CD14-positive monocyte (primary cell): ENCODE measurements at regions not wholly inside any gene's neighbourhood (a gene's known extent, or its start where the extent isn't known, plus 50 kb on each side); places are given as distances from the start of the nearest gene placed in this dataset.

Experiments
- DNase-seq, 3 donors: peaks; one replicate each; pipeline ENCODE4 v3.0.0-alpha.2; 2011 to 2022
- H2AFZ ChIP-seq: 2 replicates; pipeline ENCODE4 v1.6.0; 2012; ENCODE audit warnings: mild to moderate bottlenecking, low read depth, low read length, inconsistent platforms; ENCODE audit not compliant: insufficient read depth, poor library complexity, severe bottlenecking
- H3K27ac ChIP-seq, 2 donors: 1 replicate in 1 of 2; 2 replicates in 1 of 2; pipeline ENCODE4 v1.5.1; 2012 to 2013; ENCODE audit warnings: low read length in 2 of 2, control low read depth in 1 of 2, inconsistent platforms in 1 of 2, low read depth in 1 of 2, mild to moderate bottlenecking in 1 of 2
- H3K27me3 ChIP-seq, 2 donors: one replicate each; pipeline versions ENCODE4 v1.6.0 to v1.6.1; 2011 to 2013; ENCODE audit warnings: low read length in 2 of 2; ENCODE audit not compliant: control insufficient read depth in 2 of 2, insufficient read depth in 2 of 2
- H3K36me3 ChIP-seq, 2 donors: replicated peaks in 1 of 2; 1 replicate in 1 of 2; 2 replicates in 1 of 2; pipeline versions ENCODE4 v1.5.1 to v1.6.1; 2012 to 2013; ENCODE audit warnings: low read length in 2 of 2, control low read depth in 1 of 2, inconsistent platforms in 1 of 2, mild to moderate bottlenecking in 1 of 2; ENCODE audit not compliant: insufficient read depth in 2 of 2, control insufficient read depth in 1 of 2
- H3K4me1 ChIP-seq, 2 donors: 1 replicate in 1 of 2; 2 replicates in 1 of 2; pipeline versions ENCODE4 v1.5.1 to v1.6.1; 2012 to 2013; ENCODE audit warnings: low read length in 2 of 2, control low read depth in 1 of 2, inconsistent platforms in 1 of 2, mild to moderate bottlenecking in 1 of 2, moderate library complexity in 1 of 2; ENCODE audit not compliant: insufficient read depth in 2 of 2, control insufficient read depth in 1 of 2
- H3K4me2 ChIP-seq: replicated peaks from 2 replicates; pipeline ENCODE3; 2012; ENCODE audit warnings: low read length, moderate library complexity, mild to moderate bottlenecking; ENCODE audit not compliant: poor library complexity, severe bottlenecking; ENCODE audit errors: extremely low read depth
- H3K4me3 ChIP-seq, 3 experiments: fragments of 200-600 bp in 1 of 3; sonication (generic) in 1 of 3; replicated peaks in 1 of 3; 1 replicate in 2 of 3; 2 replicates in 1 of 3; pipeline ENCODE4 v1.5.1; 2011 to 2013; ENCODE audit warnings: low read length in 3 of 3, mild to moderate bottlenecking in 3 of 3, control low read depth in 2 of 3, low read depth in 2 of 3, inconsistent platforms in 1 of 3, moderate library complexity in 1 of 3
- H3K79me2 ChIP-seq: 2 replicates; pipeline ENCODE4 v1.6.0; 2012; ENCODE audit warnings: mild to moderate bottlenecking, control low read depth, inconsistent platforms, low read length, moderate library complexity; ENCODE audit not compliant: insufficient read depth
- H3K9ac ChIP-seq: 2 replicates; pipeline ENCODE4 v1.6.0; 2017; ENCODE audit warnings: low read length, mild to moderate bottlenecking; ENCODE audit not compliant: insufficient read depth, poor library complexity, severe bottlenecking
- H3K9me3 ChIP-seq, 2 donors: replicated peaks in 1 of 2; 1 replicate in 1 of 2; 2 replicates in 1 of 2; pipeline versions ENCODE4 v1.5.1 to v1.6.1; 2012 to 2013; ENCODE audit warnings: low read length in 2 of 2, control low read depth in 1 of 2; ENCODE audit not compliant: control insufficient read depth in 1 of 2, insufficient read depth in 1 of 2
- H4K20me1 ChIP-seq: 2 replicates; pipeline ENCODE4 v1.6.0; 2012; ENCODE audit warnings: mild to moderate bottlenecking, low read length, control low read depth, moderate library complexity; ENCODE audit not compliant: insufficient read depth
- H3K27ac Mint-ChIP-seq, 7 donors: one replicate each; pipeline ENCODE4 v1.8.0; 2020; ENCODE audit warnings: mild to moderate bottlenecking in 7 of 7, mixed read lengths in 7 of 7, moderate library complexity in 6 of 7, inconsistent platforms in 2 of 7
- H3K27me3 Mint-ChIP-seq, 3 donors: one replicate each; pipeline ENCODE4 v1.8.0; 2021 to 2022; ENCODE audit warnings: low read depth in 3 of 3, mild to moderate bottlenecking in 3 of 3, mixed read lengths in 3 of 3, moderate library complexity in 3 of 3, inconsistent platforms in 1 of 3
- H3K36me3 Mint-ChIP-seq, 2 donors: one replicate each; pipeline ENCODE4 v1.8.0; 2020; ENCODE audit warnings: mixed read lengths in 2 of 2, inconsistent platforms in 1 of 2, mild to moderate bottlenecking in 1 of 2
- H3K4me1 Mint-ChIP-seq: one replicate; pipeline ENCODE4 v1.8.0; 2020; ENCODE audit warnings: mild to moderate bottlenecking, mixed read lengths
- H3K4me3 Mint-ChIP-seq, 2 donors: one replicate each; pipeline ENCODE4 v1.8.0; 2020; ENCODE audit warnings: mild to moderate bottlenecking in 2 of 2, mixed read lengths in 2 of 2, moderate library complexity in 1 of 2
- H3K9me3 Mint-ChIP-seq, 7 donors: one replicate each; pipeline ENCODE4 v1.8.0; 2020 to 2022; ENCODE audit warnings: mixed read lengths in 7 of 7, mild to moderate bottlenecking in 6 of 7, moderate library complexity in 6 of 7, inconsistent platforms in 2 of 7
- CTCF ChIP-seq: fragments of 200-600 bp; IDR thresholded peaks from one replicate; pipeline ENCODE4 v1.8.0; 2022; ENCODE audit warnings: antibody characterized with exemption, mild to moderate bottlenecking
- WGBS: methylation state at CpG from one replicate; pipeline ENCODE4 v1.1.5; 2013; ENCODE audit warnings: missing lambda C conversion rate; ENCODE audit not compliant: insufficient coverage; 5-methylcytosine and 5-hydroxymethylcytosine counted together
- intact Hi-C, 2 donors: fragments of 100-400 bp; cut with micrococcal nuclease; formaldehyde crosslinking; loops; one replicate each; pipeline versions ENCODE4 v1.15.0 to v1.15.1; 2023

DNA sequence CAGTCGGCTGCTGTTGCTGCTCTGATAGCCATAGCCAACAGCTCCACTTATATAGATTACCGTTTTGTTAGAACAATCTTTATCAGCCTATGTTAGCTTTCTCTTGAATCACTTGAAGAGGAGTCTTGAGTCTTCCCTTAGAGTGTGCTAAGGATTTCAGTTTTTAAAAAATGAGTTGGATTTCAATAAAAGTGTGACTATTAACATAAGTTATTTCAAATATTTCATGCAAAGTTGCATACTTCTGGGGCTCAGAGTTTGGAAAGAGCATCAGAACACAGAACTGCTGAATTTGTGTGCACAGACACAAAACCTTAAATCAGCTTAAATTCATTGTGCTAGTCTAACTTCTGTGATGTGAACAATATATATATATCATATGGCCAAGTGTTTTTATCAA lies 174.7 kb downstream of the MTX2 start:
- Histone ChIP-seq H3K4me1 (no peaks in the 10 kb centered on the region), H4K20me1 (no peaks in the 10 kb centered on the region), H3K9ac (no peak overlapping the region), H3K4me2 (no peak overlapping the region), H3K36me3 (no peaks in the 10 kb centered on the region), H3K4me3 (no peak overlapping the region), H3K9me3 (no peaks in the 10 kb centered on the region), H3K27me3 (peaks cover 0 to 2% of the 10 kb centered on the region in 2 donors), H3K27ac (no peak overlapping the region), H3K79me2 (no peaks in the 10 kb centered on the region), H2AFZ (no peak overlapping the region)
- Mint-ChIP-seq H3K27ac (no peak overlapping the region), H3K9me3 (peaks cover 0 to 7% (median 0%) of the 10 kb centered on the region in 7 donors), H3K4me1 (no peaks in the 10 kb centered on the region), H3K27me3 (peaks cover 2 to 7% (median 6%) of the 10 kb centered on the region in 3 donors), H3K36me3 (no peaks in the 10 kb centered on the region), H3K4me3 (no peak overlapping the region)
- TF ChIP-seq CTCF = no peak
- intact Hi-C loops = no loop called here
- WGBS = no CpG with 5 or more reads among the region's 2 CpGs
- DNase-seq = no peak

DNA sequence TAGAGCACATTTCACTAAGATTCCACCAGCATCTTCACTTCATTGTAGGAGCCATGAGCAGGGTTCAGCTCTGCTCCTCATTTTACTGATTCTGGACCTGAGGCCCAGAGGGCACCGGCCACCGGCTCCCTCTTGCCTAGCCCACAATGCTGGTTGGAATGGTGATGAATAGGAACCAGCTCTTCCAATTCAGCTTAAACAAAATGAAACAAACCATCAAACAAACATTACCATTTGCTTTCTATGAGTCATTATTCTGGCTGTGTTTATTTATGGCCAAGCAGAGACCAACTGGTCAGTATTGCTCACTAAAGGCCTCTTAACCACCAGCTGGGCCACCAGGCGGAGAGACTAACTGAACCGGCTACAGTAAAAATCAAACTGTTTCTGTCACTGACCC lies 176.7 kb downstream of the MTX2 start:
- Histone ChIP-seq H3K79me2 (no peaks in the 10 kb centered on the region), H3K36me3 (no peaks in the 10 kb centered on the region), H3K9me3 (no peaks in the 10 kb centered on the region), H3K27me3 (peaks cover 0 to 4% of the 10 kb centered on the region in 2 donors), H2AFZ (no peak overlapping the region), H3K4me2 (no peak overlapping the region), H3K27ac (no peak overlapping the region), H3K9ac (no peak overlapping the region), H3K4me1 (no peaks in the 10 kb centered on the region), H4K20me1 (no peaks in the 10 kb centered on the region), H3K4me3 (no peak overlapping the region)
- no peaks in the 10 kb centered on the region for H3K36me3 Mint-ChIP-seq
- intact Hi-C loops = no loop called here
- H3K9me3 Mint-ChIP-seq = no peaks in the 10 kb centered on the region
- H3K27ac Mint-ChIP-seq = no peak overlapping the region
- H3K4me3 Mint-ChIP-seq = no peak overlapping the region
- no peaks in the 10 kb centered on the region for H3K4me1 Mint-ChIP-seq
- TF ChIP-seq CTCF = no peak
- H3K27me3 Mint-ChIP-seq = peaks cover 0 to 6% (median 5%) of the 10 kb centered on the region in 3 donors
- no CpG with 5 or more reads among the region's 4 CpGs for WGBS
- no peak for DNase-seq
